GM10248 (cell line): ENCODE measurements at regions not wholly inside any gene's neighbourhood (a gene's known extent, or its start where the extent isn't known, plus 50 kb on each side); places are given as distances from the start of the nearest gene placed in this dataset.

Source experiments
- CTCF ChIA-PET: fragments of 300-600 bp; sonication (Branson Sonifier 250); formaldehyde crosslinking; extraction: SDS; loops from one replicate; lab custom pipeline; 2021; ENCODE audit warnings: antibody characterized with exemption; lab: Yijun Ruan, JAX
- POLR2A ChIA-PET: fragments of 350-650 bp; sonication (Branson Sonifier 250); formaldehyde crosslinking; extraction: SDS; loops from one replicate; lab custom pipeline; 2020; ENCODE audit warnings: antibody characterized with exemption; lab: Yijun Ruan, JAX
- DNase-seq: peaks from one replicate; pipeline ENCODE4 v3.0.0; 2012; ENCODE audit errors: extremely low spot score
- TF ChIP-seq, protein P1 (sequence below): IDR thresholded peaks from 2 replicates; pipeline ENCODE4 v1.5.1; 2012; ENCODE audit warnings: mild to moderate bottlenecking, low read depth; ENCODE audit errors: extremely low read depth, missing control alignments, control extremely low read depth

DNA sequence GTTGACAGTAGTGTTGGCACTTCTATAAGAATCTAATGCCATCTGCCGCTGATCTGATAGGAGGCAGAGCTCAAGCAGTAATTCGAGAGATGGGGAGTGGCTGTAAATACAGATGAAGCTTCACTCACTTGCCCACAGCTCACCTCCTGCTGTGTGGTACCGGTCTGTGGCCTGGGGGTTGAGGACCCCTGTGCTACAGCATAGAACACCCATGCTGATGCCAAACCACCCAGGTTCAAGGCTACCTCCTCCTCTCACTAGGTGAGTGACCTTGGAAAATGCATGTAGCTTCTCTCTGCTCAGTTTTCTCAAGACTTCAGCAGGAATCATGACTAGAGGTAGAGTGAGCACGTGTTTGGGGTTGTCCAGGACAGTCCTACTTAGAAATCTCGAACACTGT is 263.4 kb downstream of the SH3BP4 start:
- POLR2A ChIA-PET: no interaction called here
- no peak for DNase-seq
- CTCF ChIA-PET: interaction anchor here (1.3 kb wide), 1 partner anchor 13 kb away, joined by 4 read pairs; no protein-coding TSS in a partner anchor
- TF ChIP-seq, protein P1, sequence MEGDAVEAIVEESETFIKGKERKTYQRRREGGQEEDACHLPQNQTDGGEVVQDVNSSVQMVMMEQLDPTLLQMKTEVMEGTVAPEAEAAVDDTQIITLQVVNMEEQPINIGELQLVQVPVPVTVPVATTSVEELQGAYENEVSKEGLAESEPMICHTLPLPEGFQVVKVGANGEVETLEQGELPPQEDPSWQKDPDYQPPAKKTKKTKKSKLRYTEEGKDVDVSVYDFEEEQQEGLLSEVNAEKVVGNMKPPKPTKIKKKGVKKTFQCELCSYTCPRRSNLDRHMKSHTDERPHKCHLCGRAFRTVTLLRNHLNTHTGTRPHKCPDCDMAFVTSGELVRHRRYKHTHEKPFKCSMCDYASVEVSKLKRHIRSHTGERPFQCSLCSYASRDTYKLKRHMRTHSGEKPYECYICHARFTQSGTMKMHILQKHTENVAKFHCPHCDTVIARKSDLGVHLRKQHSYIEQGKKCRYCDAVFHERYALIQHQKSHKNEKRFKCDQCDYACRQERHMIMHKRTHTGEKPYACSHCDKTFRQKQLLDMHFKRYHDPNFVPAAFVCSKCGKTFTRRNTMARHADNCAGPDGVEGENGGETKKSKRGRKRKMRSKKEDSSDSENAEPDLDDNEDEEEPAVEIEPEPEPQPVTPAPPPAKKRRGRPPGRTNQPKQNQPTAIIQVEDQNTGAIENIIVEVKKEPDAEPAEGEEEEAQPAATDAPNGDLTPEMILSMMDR: no peak

DNA sequence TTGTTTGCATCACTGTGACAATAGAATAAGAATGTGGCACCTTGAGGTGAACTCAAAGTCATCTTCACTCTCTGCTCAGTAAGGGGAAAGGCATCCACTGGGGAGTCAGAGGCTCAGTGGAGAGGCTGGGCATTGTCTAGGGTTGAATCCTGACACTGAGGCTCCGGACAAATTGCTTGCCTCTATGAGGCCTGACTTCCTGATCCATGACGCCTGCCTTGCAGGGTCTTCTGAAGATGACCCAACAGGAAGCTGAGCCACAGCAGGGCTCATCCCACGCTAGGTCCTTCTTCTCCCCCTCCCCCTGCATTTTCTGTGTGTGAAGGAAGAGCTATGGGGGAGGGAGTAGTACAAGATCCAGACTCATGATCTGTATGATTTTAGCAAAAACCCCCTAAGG is 265.1 kb downstream of the SH3BP4 start:
- TF ChIP-seq, protein P1: no peak
- DNase-seq: no peak
- ChIA-PET CTCF (no interaction called here), POLR2A (no interaction called here)

DNA sequence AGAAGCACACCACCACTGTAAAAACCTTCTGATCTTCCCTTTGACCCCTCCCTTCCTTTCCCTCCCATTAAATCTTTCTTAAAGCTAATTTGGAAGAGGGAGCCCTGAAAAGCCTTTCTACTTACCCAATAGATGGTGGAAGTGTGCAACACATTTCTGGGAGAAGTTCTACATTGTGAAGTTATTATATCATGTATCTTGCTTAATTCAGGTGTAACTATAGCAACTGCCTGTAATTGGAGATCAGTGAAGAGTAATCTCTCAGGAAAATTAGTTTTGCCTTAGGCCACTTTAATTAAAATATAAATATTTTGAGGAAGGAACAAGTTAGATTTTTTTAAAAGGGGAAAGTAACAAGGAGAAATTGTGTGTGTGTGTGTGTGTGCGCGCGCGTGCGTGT is 266.0 kb downstream of the SH3BP4 start:
- POLR2A ChIA-PET: no interaction called here
- CTCF ChIA-PET: no interaction called here
- TF ChIP-seq, protein P1: no peak
- DNase-seq: no peak

DNA sequence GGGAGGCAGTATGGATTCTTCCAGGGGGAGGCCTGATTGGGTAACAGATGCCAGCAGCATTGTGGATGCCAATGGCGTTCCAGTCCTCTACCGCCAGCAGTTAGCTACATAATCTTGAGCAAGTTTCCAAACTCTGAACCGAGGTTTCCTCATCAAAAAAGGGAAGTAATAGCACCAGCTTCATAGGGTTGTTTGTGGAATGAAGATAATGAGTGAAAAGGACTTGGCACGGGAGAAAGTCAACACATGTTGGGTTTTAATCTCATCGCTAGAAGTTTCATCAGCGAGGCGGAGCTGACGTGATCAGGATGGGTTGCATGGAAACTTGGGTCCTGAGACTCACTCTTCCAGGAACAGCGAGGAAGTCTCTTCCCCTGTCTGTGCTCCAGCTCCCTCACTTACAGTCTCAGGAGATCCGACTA is 266.7 kb downstream of the SH3BP4 start:
- ChIA-PET POLR2A (no interaction called here), CTCF (no interaction called here)
- TF ChIP-seq, protein P1: no peak
- DNase-seq: no peak

DNA sequence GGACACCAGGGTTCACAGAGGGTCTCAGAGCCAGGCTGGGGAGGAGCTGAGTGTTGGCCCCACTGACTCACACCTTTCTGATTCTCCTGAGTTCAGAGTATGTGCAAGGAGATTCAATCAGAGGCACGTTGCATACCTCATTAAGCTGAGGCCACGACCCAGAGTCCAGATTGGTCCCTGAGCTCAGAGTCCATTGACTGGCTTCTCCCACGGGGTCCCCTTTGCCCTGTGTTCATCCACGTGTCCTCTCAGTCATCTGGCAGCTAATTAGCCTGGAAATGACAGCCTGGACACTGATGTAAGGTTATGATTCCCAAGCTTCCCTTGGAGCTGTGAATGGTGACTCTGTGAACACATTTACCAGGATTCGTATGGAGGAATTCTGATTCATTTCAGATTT is 267.2 kb downstream of the SH3BP4 start:
- TF ChIP-seq, protein P1: no peak
- CTCF ChIA-PET: no interaction called here

DNA sequence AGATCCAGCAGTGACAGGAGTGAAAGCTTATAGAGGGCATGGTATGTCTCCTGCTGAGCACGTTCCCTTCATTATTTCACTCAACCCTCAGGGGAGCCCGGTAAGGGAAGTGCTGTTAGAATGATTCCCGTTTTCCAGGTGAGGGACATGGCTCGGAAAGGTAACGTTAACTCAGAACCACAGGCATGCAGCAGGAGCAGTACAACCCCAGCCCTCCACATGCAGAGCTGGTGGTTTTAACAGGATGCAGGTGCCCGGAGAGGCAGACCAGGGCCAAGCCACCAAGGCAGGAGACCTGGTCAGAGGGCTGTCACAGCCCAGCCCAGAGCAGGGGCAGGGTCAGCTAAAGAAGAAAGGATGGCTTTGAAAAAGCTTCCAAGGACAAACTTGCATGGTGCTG is 268.5 kb downstream of the SH3BP4 start:
- ChIA-PET CTCF (no interaction called here), POLR2A (no interaction called here)
- TF ChIP-seq, protein P1: no peak
- DNase-seq: no peak

More for the DNA sequence above, 267.2 kb downstream of the SH3BP4 start:
- no peak for DNase-seq
- POLR2A ChIA-PET: no interaction called here

DNA sequence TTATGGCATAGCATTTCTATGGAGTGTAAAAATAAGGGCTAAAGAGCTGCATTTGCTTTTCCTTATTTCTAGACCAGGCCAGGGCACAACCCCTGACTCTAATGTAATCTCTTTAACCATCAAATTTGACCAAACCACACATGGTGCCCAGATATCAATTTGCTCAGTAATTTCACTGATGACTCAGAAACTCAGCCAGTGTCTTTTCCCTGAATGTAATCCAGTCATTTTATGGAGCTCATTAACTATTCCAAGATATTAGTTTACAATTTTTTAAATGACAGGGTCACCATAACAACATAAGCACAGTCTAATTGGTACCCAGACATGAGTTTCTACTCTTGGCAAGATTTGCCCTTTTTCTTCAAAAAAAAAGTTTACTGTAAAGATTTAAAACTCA is 270.8 kb upstream of the AGAP1 start:
- DNase-seq: no peak
- CTCF ChIA-PET: no interaction called here
- POLR2A ChIA-PET: no interaction called here
- TF ChIP-seq, protein P1: no peak
